GM23338 (cell line): ENCODE measurements at regions not wholly inside any gene's neighbourhood (a gene's known extent, or its start where the extent isn't known, plus 50 kb on each side); places are given as distances from the start of the nearest gene placed in this dataset.

Source experiments
- ATAC-seq: fragments of 200-7000 bp; cut with Tn5 transposase; 3 replicates; pipeline ENCODE4 v1.9.1; 2020
- DNase-seq: peaks from one replicate; pipeline ENCODE4 v3.0.0-alpha.2; 2015; ENCODE audit warnings: low spot score
- H2AFZ ChIP-seq: fragments of 200-600 bp; sonication (generic); 2 replicates; pipeline ENCODE4 v1.8.0; 2016; ENCODE audit warnings: antibody characterized with exemption, mild to moderate bottlenecking, moderate library complexity
- H3F3A ChIP-seq: fragments of 200-600 bp; sonication (generic); replicated peaks from 2 replicates; pipeline ENCODE4 v1.8.0; 2017; ENCODE audit warnings: antibody characterized with exemption, mixed run types, low read depth
- H3K27ac ChIP-seq: fragments of 200-600 bp; sonication (generic); 2 replicates; pipeline ENCODE4 v1.6.1; 2016; ENCODE audit warnings: low read depth
- H3K27me3 ChIP-seq: fragments of 200-600 bp; sonication (generic); 2 replicates; pipeline ENCODE4 v1.8.0; 2016; ENCODE audit warnings: mild to moderate bottlenecking, mixed run types, moderate library complexity; ENCODE audit not compliant: insufficient read depth
- H3K36me3 ChIP-seq: fragments of 200-600 bp; sonication (generic); 2 replicates; pipeline ENCODE4 v1.8.0; 2016; ENCODE audit warnings: mild to moderate bottlenecking; ENCODE audit not compliant: insufficient read depth
- H3K4me1 ChIP-seq: fragments of 200-600 bp; sonication (generic); 2 replicates; pipeline ENCODE4 v1.8.0; 2016; ENCODE audit warnings: mild to moderate bottlenecking, moderate library complexity; ENCODE audit not compliant: insufficient read depth
- H3K4me2 ChIP-seq: fragments of 200-600 bp; sonication (generic); 2 replicates; pipeline ENCODE4 v1.7.1; 2017; ENCODE audit warnings: mixed run types
- H3K4me3 ChIP-seq: fragments of 200-600 bp; sonication (generic); 2 replicates; pipeline ENCODE4 v1.6.1; 2016; ENCODE audit warnings: mixed run types
- H3K79me2 ChIP-seq: fragments of 200-600 bp; sonication (generic); replicated peaks from 2 replicates; pipeline ENCODE4 v1.8.0; 2017; ENCODE audit warnings: mild to moderate bottlenecking; ENCODE audit not compliant: insufficient read depth
- H3K9me2 ChIP-seq: fragments of 200-600 bp; sonication (generic); 2 replicates; pipeline ENCODE4 v1.8.0; 2017; ENCODE audit not compliant: insufficient read depth
- H4K20me1 ChIP-seq: fragments of 200-600 bp; sonication (generic); replicated peaks from 2 replicates; pipeline ENCODE4 v1.8.0; 2017; ENCODE audit warnings: mild to moderate bottlenecking; ENCODE audit not compliant: insufficient read depth
- H3K27ac Mint-ChIP-seq: 2 replicates; pipeline ENCODE4 v1.8.0; 2020; ENCODE audit warnings: inconsistent platforms, mild to moderate bottlenecking, moderate library complexity, mixed read lengths
- H3K27me3 Mint-ChIP-seq: 3 replicates; pipeline ENCODE4 v1.8.0; 2022; ENCODE audit warnings: low read depth, mild to moderate bottlenecking, moderate library complexity, mixed read lengths, inconsistent platforms; ENCODE audit not compliant: insufficient read depth, poor library complexity
- H3K36me3 Mint-ChIP-seq: 3 replicates; pipeline ENCODE4 v1.8.0; 2021; ENCODE audit warnings: low read depth, mild to moderate bottlenecking, inconsistent platforms, moderate library complexity, mixed read lengths
- H3K4me1 Mint-ChIP-seq: 3 replicates; pipeline ENCODE4 v1.8.0; 2020; ENCODE audit warnings: mild to moderate bottlenecking, inconsistent platforms, mixed read lengths
- H3K4me3 Mint-ChIP-seq: 3 replicates; pipeline ENCODE4 v1.8.0; 2021; ENCODE audit warnings: moderate library complexity, mild to moderate bottlenecking, inconsistent platforms, mixed read lengths
- H3K9me3 Mint-ChIP-seq: 3 replicates; pipeline ENCODE4 v1.8.0; 2020; ENCODE audit warnings: moderate library complexity, mild to moderate bottlenecking, inconsistent platforms, mixed read lengths
- CREB1 ChIP-seq: fragments of 250-450 bp; sonication (Bioruptor Pico); IDR thresholded peaks from 2 replicates; pipeline ENCODE4 v1.5.0; 2020; ENCODE audit warnings: low read depth, mild to moderate bottlenecking, moderate library complexity
- CTCF ChIP-seq, 2 experiments: fragments of 200-600 bp in 1 of 2; sonication (generic) in 1 of 2; conservative IDR thresholded peaks; 2 replicates each; pipeline versions ENCODE4 v1.5.1 to v1.6.1; 2016 to 2017; ENCODE audit warnings: antibody characterized with exemption in 2 of 2, low read depth in 2 of 2, mild to moderate bottlenecking in 2 of 2, moderate library complexity in 1 of 2
- ETS1 ChIP-seq: IDR thresholded peaks from 2 replicates; pipeline ENCODE4 v1.6.1; 2016; ENCODE audit warnings: antibody characterized with exemption
- EZH2 ChIP-seq: fragments of 200-600 bp; sonication (generic); IDR thresholded peaks from one replicate; pipeline ENCODE4 v1.8.0; 2017; ENCODE audit warnings: antibody characterized with exemption, mild to moderate bottlenecking, low read depth; ENCODE audit not compliant: unreplicated experiment
- EZH2phosphoT487 ChIP-seq: fragments of 200-600 bp; sonication (generic); IDR thresholded peaks from one replicate; pipeline ENCODE4 v1.8.1; 2018; ENCODE audit warnings: antibody characterized with exemption; ENCODE audit not compliant: unreplicated experiment
- JUNB ChIP-seq: IDR thresholded peaks from one replicate; pipeline ENCODE4 v1.6.1; 2016; ENCODE audit warnings: antibody characterized with exemption; ENCODE audit not compliant: unreplicated experiment
- NANOG ChIP-seq: IDR thresholded peaks from 2 replicates; pipeline ENCODE4 v1.6.1; 2016; ENCODE audit warnings: antibody characterized with exemption, borderline replicate concordance
- POLR2AphosphoS5 ChIP-seq: IDR thresholded peaks from 2 replicates; pipeline ENCODE4 v1.6.1; 2016; ENCODE audit warnings: antibody characterized with exemption, low read depth
- REST ChIP-seq: IDR thresholded peaks from one replicate; pipeline ENCODE4 v1.6.1; 2018; ENCODE audit warnings: antibody characterized with exemption; ENCODE audit not compliant: unreplicated experiment
- STAT1 ChIP-seq: IDR thresholded peaks from one replicate; pipeline ENCODE4 v1.6.1; 2016; ENCODE audit warnings: antibody characterized with exemption; ENCODE audit not compliant: unreplicated experiment
- ZNF114 ChIP-seq: fragments of 250-450 bp; sonication (Bioruptor Pico); IDR thresholded peaks from 2 replicates; pipeline ENCODE4 v1.5.0; 2020; ENCODE audit warnings: mild to moderate bottlenecking, moderate library complexity
- ZNF331 ChIP-seq: fragments of 250-450 bp; sonication (Bioruptor Pico); IDR thresholded peaks from 2 replicates; pipeline ENCODE4 v1.5.0; 2020; ENCODE audit warnings: low read depth, mild to moderate bottlenecking, moderate library complexity
- ZNF462 ChIP-seq: fragments of 250-450 bp; sonication (Bioruptor Pico); IDR thresholded peaks from 2 replicates; pipeline ENCODE4 v1.5.0; 2020; ENCODE audit warnings: mild to moderate bottlenecking, moderate library complexity

GRCh38 chr10:20633714-20634113 lies 263.4 kb downstream of the NEBL start (continued):
- TF ChIP-seq STAT1 (no peak), POLR2AphosphoS5 (no peak), EZH2phosphoT487 (no peak), ZNF331 (no peak), ZNF114 (CRISPR knock-in tag) (no peak)

GRCh38 chr10:20632696-20633095 lies 264.4 kb downstream of the NEBL start:
- Histone ChIP-seq H3K4me1 (peaks cover 24% of the 10 kb centered on the region), H3K9me2 (peaks cover 20% of the 10 kb centered on the region), H3F3A (no peaks in the 10 kb centered on the region), H3K79me2 (no peaks in the 10 kb centered on the region), H2AFZ (no peak overlapping the region), H3K36me3 (no peaks in the 10 kb centered on the region), H3K4me2 (no peak overlapping the region), H3K4me3 (no peak overlapping the region), H4K20me1 (no peaks in the 10 kb centered on the region), H3K27ac (no peak overlapping the region), H3K27me3 (no peaks in the 10 kb centered on the region)
- Mint-ChIP-seq H3K36me3 (no peaks in the 10 kb centered on the region; the same call in 2 of the 3 replicates), H3K27me3 (peaks cover 2% of the 10 kb centered on the region), H3K4me3 (no peak overlapping the region), H3K27ac (no peak overlapping the region), H3K4me1 (peaks cover 7% of the 10 kb centered on the region; the same call in 2 of the 3 replicates), H3K9me3 (no peaks in the 10 kb centered on the region)
- ATAC-seq: no peak
- DNase-seq: no peak
- TF ChIP-seq CREB1 (CRISPR knock-in tag) (no peak), REST (no peak), CTCF (conservative IDR thresholded peaks at IDR 0.05; ENCODE audit: low read depth in 2 of 2) (no peak), ZNF114 (CRISPR knock-in tag) (no peak), NANOG (no peak), EZH2phosphoT487 (no peak), ETS1 (no peak), POLR2AphosphoS5 (no peak), STAT1 (no peak), JUNB (no peak), EZH2 (no peak), ZNF331 (no peak), ZNF462 (CRISPR knock-in tag) (no peak)
